ENCODE measurements at regions not wholly inside any gene's neighbourhood (a gene's known extent, or its start where the extent isn't known, plus 50 kb on each side); places are given as distances from the start of the nearest gene placed in this dataset.
"Not testable (repeated sequence)": the region's sequence is repeated elsewhere in the genome, so short reads cannot be mapped to it uniquely, and the experiment has no call there.

DNA sequence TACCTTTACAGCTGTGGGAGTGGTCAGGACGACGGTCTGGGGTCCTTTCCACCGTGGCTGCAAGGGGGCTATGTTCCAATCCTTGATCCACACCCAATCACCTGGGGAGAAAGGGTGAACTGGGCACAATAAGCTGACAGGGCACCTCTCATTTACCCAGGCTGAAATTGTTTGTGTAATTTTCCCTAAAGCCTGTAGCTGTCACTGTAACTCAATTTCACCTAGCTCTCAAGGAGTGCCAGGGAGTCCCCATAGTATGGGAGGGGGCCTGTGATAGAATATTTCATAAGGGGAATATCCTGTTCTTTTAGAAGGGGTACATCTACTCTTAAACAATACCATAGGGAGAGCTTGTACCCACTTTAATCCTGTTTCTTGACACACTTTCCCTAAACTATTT is 51.7 kb upstream of the COX7C start:
- TF ChIP-seq, protein P1, sequence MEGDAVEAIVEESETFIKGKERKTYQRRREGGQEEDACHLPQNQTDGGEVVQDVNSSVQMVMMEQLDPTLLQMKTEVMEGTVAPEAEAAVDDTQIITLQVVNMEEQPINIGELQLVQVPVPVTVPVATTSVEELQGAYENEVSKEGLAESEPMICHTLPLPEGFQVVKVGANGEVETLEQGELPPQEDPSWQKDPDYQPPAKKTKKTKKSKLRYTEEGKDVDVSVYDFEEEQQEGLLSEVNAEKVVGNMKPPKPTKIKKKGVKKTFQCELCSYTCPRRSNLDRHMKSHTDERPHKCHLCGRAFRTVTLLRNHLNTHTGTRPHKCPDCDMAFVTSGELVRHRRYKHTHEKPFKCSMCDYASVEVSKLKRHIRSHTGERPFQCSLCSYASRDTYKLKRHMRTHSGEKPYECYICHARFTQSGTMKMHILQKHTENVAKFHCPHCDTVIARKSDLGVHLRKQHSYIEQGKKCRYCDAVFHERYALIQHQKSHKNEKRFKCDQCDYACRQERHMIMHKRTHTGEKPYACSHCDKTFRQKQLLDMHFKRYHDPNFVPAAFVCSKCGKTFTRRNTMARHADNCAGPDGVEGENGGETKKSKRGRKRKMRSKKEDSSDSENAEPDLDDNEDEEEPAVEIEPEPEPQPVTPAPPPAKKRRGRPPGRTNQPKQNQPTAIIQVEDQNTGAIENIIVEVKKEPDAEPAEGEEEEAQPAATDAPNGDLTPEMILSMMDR (conservative IDR thresholded peaks at IDR 0.05; ENCODE audit: low read depth, low read length) = peak; percentile 37
- not testable (repeated sequence) for TF ChIP-seq EZH2 (IDR thresholded peaks at IDR 0.05; ENCODE audit: borderline replicate concordance, low read depth, low read length, poor library complexity, severe bottlenecking)

Data from A673 (cell line).